Fibroblast of lung (primary cell): ENCODE measurements at regions not wholly inside any gene's neighbourhood (a gene's known extent, or its start where the extent isn't known, plus 50 kb on each side); places are given as distances from the start of the nearest gene placed in this dataset.

Source experiments
- DNase-seq, 2 donors: peaks; one replicate each; pipeline versions ENCODE4 v3.0.0 to v3.0.0-alpha.2; 2010; ENCODE audit warnings: low read depth in 2 of 2
- H2AFZ ChIP-seq: 2 replicates; pipeline ENCODE4 v1.5.1; 2012; ENCODE audit warnings: low read length, control low read depth, inconsistent platforms
- H3K27ac ChIP-seq: 2 replicates; pipeline ENCODE4 v1.5.1; 2011; ENCODE audit warnings: low read length, control low read depth; ENCODE audit not compliant: insufficient read depth
- H3K27me3 ChIP-seq: 2 replicates; pipeline ENCODE4 v1.5.1; 2011; ENCODE audit warnings: mild to moderate bottlenecking, low read length; ENCODE audit not compliant: control insufficient read depth, insufficient read depth
- H3K36me3 ChIP-seq: 2 replicates; pipeline ENCODE4 v1.5.1; 2011; ENCODE audit warnings: low read length; ENCODE audit not compliant: control insufficient read depth, insufficient read depth
- H3K4me1 ChIP-seq: 2 replicates; pipeline ENCODE4 v1.5.1; 2011; ENCODE audit warnings: low read length; ENCODE audit not compliant: control insufficient read depth, insufficient read depth; ENCODE audit errors: extremely low read depth
- H3K4me2 ChIP-seq: 2 replicates; pipeline ENCODE4 v1.5.1; 2011; ENCODE audit warnings: low read length, control low read depth; ENCODE audit not compliant: insufficient read depth; ENCODE audit errors: extremely low read depth
- H3K4me3 ChIP-seq, 4 experiments: fragments of 200-600 bp in 1 of 4; sonication (generic) in 1 of 4; replicated peaks in 1 of 4; 2 replicates each; pipeline ENCODE4 v1.5.1; 2011 to 2016; ENCODE audit warnings: low read length in 4 of 4, low read depth in 3 of 4, mild to moderate bottlenecking in 3 of 4, control low read depth in 2 of 4, inconsistent platforms in 1 of 4, mixed read lengths in 1 of 4; ENCODE audit not compliant: insufficient read depth in 1 of 4; ENCODE audit errors: control extremely low read depth in 1 of 4
- H3K79me2 ChIP-seq: 2 replicates; pipeline ENCODE4 v1.5.1; 2012; ENCODE audit warnings: mild to moderate bottlenecking, low read length, inconsistent platforms; ENCODE audit not compliant: control insufficient read depth, insufficient read depth
- H3K9ac ChIP-seq: 2 replicates; pipeline ENCODE4 v1.5.1; 2011; ENCODE audit warnings: mild to moderate bottlenecking, low read length, control low read depth; ENCODE audit not compliant: insufficient read depth
- H3K9me3 ChIP-seq: 2 replicates; pipeline ENCODE4 v1.5.1; 2012; ENCODE audit warnings: low read depth, low read length; ENCODE audit not compliant: control insufficient read depth, insufficient read depth
- H4K20me1 ChIP-seq: 2 replicates; pipeline ENCODE4 v1.5.1; 2011; ENCODE audit warnings: low read length; ENCODE audit not compliant: control insufficient read depth, insufficient read depth; ENCODE audit errors: extremely low read depth
- EZH2 ChIP-seq: IDR thresholded peaks from 2 replicates; pipeline ENCODE4 v1.5.1; 2012; ENCODE audit warnings: low read length, control low read depth, mild to moderate bottlenecking; ENCODE audit errors: missing control alignments
- TF ChIP-seq, protein P1 (sequence below), 2 donors: IDR thresholded peaks in 1 of 2; conservative IDR thresholded peaks in 1 of 2; 1 replicate in 1 of 2; 2 replicates in 1 of 2; pipeline ENCODE4 v1.5.1; 2011 to 2012; ENCODE audit warnings: low read length in 2 of 2, control low read depth in 1 of 2, inconsistent platforms in 1 of 2, low read depth in 1 of 2, mild to moderate bottlenecking in 1 of 2

DNA sequence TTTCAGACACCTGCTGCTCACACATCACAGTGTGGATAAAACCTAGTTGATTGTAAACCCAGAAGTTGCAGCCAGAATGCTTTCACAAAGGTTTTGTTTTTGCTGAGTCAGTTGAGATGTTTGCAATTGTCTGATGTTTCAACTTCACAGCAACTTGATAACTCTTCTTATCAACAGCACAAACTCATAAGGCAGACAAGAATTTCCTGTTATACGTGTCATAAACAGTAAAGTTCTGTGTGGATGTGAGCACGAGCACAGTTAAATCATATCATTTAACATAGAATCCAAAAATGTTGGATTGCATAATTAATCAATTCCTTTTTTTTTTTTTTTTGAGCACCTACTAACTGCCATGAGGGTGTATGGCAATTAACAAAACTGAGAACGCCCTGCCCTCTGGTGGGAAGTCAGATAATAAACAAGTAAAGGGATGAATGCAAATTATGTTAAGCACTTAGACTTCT, 512.2 kb downstream of the PDHA2 start:
- H3K4me1 ChIP-seq: no peaks in the 10 kb centered on the region
- H2AFZ ChIP-seq: no peak overlapping the region
- H3K27ac ChIP-seq: no peak overlapping the region
- no peaks in the 10 kb centered on the region for H3K27me3 ChIP-seq
- no peaks in the 10 kb centered on the region for H3K79me2 ChIP-seq
- TF ChIP-seq, protein P1, sequence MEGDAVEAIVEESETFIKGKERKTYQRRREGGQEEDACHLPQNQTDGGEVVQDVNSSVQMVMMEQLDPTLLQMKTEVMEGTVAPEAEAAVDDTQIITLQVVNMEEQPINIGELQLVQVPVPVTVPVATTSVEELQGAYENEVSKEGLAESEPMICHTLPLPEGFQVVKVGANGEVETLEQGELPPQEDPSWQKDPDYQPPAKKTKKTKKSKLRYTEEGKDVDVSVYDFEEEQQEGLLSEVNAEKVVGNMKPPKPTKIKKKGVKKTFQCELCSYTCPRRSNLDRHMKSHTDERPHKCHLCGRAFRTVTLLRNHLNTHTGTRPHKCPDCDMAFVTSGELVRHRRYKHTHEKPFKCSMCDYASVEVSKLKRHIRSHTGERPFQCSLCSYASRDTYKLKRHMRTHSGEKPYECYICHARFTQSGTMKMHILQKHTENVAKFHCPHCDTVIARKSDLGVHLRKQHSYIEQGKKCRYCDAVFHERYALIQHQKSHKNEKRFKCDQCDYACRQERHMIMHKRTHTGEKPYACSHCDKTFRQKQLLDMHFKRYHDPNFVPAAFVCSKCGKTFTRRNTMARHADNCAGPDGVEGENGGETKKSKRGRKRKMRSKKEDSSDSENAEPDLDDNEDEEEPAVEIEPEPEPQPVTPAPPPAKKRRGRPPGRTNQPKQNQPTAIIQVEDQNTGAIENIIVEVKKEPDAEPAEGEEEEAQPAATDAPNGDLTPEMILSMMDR (conservative IDR thresholded peaks at IDR 0.05 in 1 of 2, IDR thresholded peaks at IDR 0.05 in 1 of 2; ENCODE audit: low read depth in 1 of 2, low read length in 2 of 2): peak in 1 of 2 donors; percentile 22
- no peak for TF ChIP-seq EZH2
- no peaks in the 10 kb centered on the region for H4K20me1 ChIP-seq
- H3K36me3 ChIP-seq: no peaks in the 10 kb centered on the region
- H3K9me3 ChIP-seq: no peaks in the 10 kb centered on the region
- H3K9ac ChIP-seq: no peak overlapping the region
- H3K4me2 ChIP-seq: no peak overlapping the region
- peak; percentile 23 to 25 for DNase-seq
- no peak overlapping the region for H3K4me3 ChIP-seq

GRCh38 chr4:96354036-96354712, 514.3 kb downstream of the PDHA2 start:
- Histone ChIP-seq H3K27me3 (no peaks in the 10 kb centered on the region), H3K27ac (no peak overlapping the region), H3K79me2 (no peaks in the 10 kb centered on the region), H2AFZ (no peak overlapping the region), H3K4me2 (no peak overlapping the region), H3K9ac (no peak overlapping the region), H4K20me1 (no peaks in the 10 kb centered on the region), H3K9me3 (no peaks in the 10 kb centered on the region), H3K4me3 (peak overlapping the region in 1 of 4 experiments; percentile 3), H3K4me1 (no peaks in the 10 kb centered on the region), H3K36me3 (no peaks in the 10 kb centered on the region)
- peak; percentile 7 to 11 for DNase-seq
- no peak for TF ChIP-seq EZH2
- TF ChIP-seq, protein P1 (conservative IDR thresholded peaks at IDR 0.05 in 1 of 2, IDR thresholded peaks at IDR 0.05 in 1 of 2; ENCODE audit: low read depth in 1 of 2, low read length in 2 of 2): no peak

DNA sequence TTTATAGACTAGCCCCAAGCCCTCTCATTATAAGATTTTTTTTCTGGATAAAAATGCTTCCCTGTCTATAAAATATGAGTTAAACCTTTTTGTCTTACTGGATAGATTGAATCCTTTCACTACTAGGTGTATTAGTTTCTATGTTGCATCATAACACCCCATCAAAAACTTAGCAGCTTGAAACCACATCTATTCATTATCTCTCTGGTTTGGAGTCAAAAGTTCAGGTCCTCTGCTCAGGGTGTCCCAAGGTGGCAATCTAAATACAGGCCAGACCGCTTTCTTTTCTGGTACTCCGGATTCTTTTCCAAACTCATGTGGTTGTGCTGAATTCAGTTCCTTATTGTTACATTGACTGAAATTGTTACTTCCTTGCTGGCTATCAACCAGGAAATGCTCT, 515.5 kb downstream of the PDHA2 start:
- no peak for DNase-seq
- H3K4me3 ChIP-seq: no peak overlapping the region
- TF ChIP-seq EZH2: no peak
- TF ChIP-seq, protein P1 (conservative IDR thresholded peaks at IDR 0.05 in 1 of 2, IDR thresholded peaks at IDR 0.05 in 1 of 2; ENCODE audit: low read depth in 1 of 2, low read length in 2 of 2): no peak
- no peak overlapping the region for H2AFZ ChIP-seq
- no peak overlapping the region for H3K9ac ChIP-seq
- H3K27me3 ChIP-seq: no peaks in the 10 kb centered on the region
- H3K27ac ChIP-seq: no peak overlapping the region
- no peaks in the 10 kb centered on the region for H3K36me3 ChIP-seq
- H3K4me1 ChIP-seq: no peaks in the 10 kb centered on the region
- H3K9me3 ChIP-seq: no peaks in the 10 kb centered on the region
- no peaks in the 10 kb centered on the region for H4K20me1 ChIP-seq
- no peaks in the 10 kb centered on the region for H3K79me2 ChIP-seq
- no peak overlapping the region for H3K4me2 ChIP-seq
